Keratinocyte (primary cell): ENCODE measurements at regions not wholly inside any gene's neighbourhood (a gene's known extent, or its start where the extent isn't known, plus 50 kb on each side); places are given as distances from the start of the nearest gene placed in this dataset.

Source experiments
- EZH2 ChIP-seq: IDR thresholded peaks from one replicate; pipeline ENCODE4 v1.6.1; 2012; ENCODE audit warnings: inconsistent platforms, mild to moderate bottlenecking, low read length, moderate library complexity
- TF ChIP-seq, protein P1 (sequence below), 3 experiments: IDR thresholded peaks in 1 of 3; conservative IDR thresholded peaks in 1 of 3; optimal IDR thresholded peaks in 1 of 3; 2 replicates in 2 of 3; 3 replicates in 1 of 3; pipeline versions ENCODE3 to v1.5.1; 2011; ENCODE audit warnings: low read length in 3 of 3, mild to moderate bottlenecking in 3 of 3, moderate library complexity in 2 of 3, control low read depth in 1 of 3, inconsistent platforms in 1 of 3; ENCODE audit not compliant: insufficient read depth in 2 of 3; ENCODE audit errors: extremely low read depth in 1 of 3

DNA sequence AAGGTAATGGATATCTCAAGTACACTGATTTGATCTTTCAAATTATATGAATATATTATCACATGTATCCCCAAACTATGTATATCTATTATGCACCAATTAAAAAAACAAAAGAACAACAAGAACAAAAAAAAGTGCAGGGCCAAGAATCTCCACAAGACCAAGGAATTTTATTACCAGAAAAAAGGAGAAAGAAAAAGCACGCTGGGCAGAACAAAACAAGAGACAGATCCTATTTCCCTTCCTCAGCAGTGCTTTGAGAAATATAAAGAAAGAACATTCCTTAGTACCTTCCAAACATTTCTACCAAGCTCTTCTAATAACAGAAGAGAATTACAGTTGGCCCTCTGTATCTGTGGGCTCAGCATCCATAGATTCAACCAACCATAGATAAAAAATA is 144.7 kb upstream of the CREB1 start:
- TF ChIP-seq, protein P1, sequence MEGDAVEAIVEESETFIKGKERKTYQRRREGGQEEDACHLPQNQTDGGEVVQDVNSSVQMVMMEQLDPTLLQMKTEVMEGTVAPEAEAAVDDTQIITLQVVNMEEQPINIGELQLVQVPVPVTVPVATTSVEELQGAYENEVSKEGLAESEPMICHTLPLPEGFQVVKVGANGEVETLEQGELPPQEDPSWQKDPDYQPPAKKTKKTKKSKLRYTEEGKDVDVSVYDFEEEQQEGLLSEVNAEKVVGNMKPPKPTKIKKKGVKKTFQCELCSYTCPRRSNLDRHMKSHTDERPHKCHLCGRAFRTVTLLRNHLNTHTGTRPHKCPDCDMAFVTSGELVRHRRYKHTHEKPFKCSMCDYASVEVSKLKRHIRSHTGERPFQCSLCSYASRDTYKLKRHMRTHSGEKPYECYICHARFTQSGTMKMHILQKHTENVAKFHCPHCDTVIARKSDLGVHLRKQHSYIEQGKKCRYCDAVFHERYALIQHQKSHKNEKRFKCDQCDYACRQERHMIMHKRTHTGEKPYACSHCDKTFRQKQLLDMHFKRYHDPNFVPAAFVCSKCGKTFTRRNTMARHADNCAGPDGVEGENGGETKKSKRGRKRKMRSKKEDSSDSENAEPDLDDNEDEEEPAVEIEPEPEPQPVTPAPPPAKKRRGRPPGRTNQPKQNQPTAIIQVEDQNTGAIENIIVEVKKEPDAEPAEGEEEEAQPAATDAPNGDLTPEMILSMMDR (optimal IDR thresholded peaks at IDR 0.05 in 1 of 3, IDR thresholded peaks at IDR 0.05 in 1 of 3, conservative IDR thresholded peaks at IDR 0.05 in 1 of 3; ENCODE audit: extremely low read depth in 1 of 3, insufficient read depth in 2 of 3, low read length in 3 of 3), result no peak
- TF ChIP-seq EZH2, result no peak
